Stimulated activated CD4-positive, alpha-beta T cell treated with anti-CD3 and anti-CD28 coated beads, TNF-alpha, amount 100 ng/mL, for 48 hours (primary cell): ENCODE measurements at regions not wholly inside any gene's neighbourhood (a gene's known extent, or its start where the extent isn't known, plus 50 kb on each side); places are given as distances from the start of the nearest gene placed in this dataset.

ENCODE experiments used
- DNase-seq, 3 donors: peaks; one replicate each; pipeline ENCODE4 v3.0.0-alpha.2; 2020; ENCODE audit warnings: low read depth in 3 of 3

GRCh38 chr6:56347526-56347925 is 100.1 kb upstream of the COL21A1 start:
- no peak for DNase-seq

GRCh38 chr6:56346958-56347357 is 99.6 kb upstream of the COL21A1 start:
- DNase-seq = no peak

GRCh38 chr6:56345376-56345995 is 98.1 kb upstream of the COL21A1 start:
- no peak for DNase-seq

- no peak for DNase-seq
Observed at GRCh38 chr6:56343295-56343694, 95.9 kb upstream of the COL21A1 start.

GRCh38 chr6:56339524-56339923 is 92.1 kb upstream of the COL21A1 start:
- DNase-seq = no peak

GRCh38 chr6:56335726-56336125 is 88.3 kb upstream of the COL21A1 start:
- no peak for DNase-seq

GRCh38 chr6:56334937-56335336 is 87.6 kb upstream of the COL21A1 start:
- no peak for DNase-seq

- no peak for DNase-seq
Observed at GRCh38 chr6:56329271-56330050, 82.1 kb upstream of the COL21A1 start.

- no peak for DNase-seq
Observed at GRCh38 chr6:56328728-56329090, 81.3 kb upstream of the COL21A1 start.

- no peak for DNase-seq
Observed at GRCh38 chr6:56327946-56328727, 80.8 kb upstream of the COL21A1 start.

GRCh38 chr6:56324396-56324795 is 77.0 kb upstream of the COL21A1 start:
- DNase-seq = no peak

- DNase-seq = no peak
Observed at GRCh38 chr6:56318851-56319250, 71.5 kb upstream of the COL21A1 start.

- DNase-seq = peak in 1 of 3 donors; percentile 8
Observed at GRCh38 chr6:56314683-56315523, 67.5 kb upstream of the COL21A1 start.

GRCh38 chr6:56311533-56312448 is 64.4 kb upstream of the COL21A1 start:
- no peak for DNase-seq

- DNase-seq = no peak
Observed at GRCh38 chr6:56311061-56311460, 63.7 kb upstream of the COL21A1 start.

- no peak for DNase-seq
Observed at GRCh38 chr6:56310241-56310640, 62.9 kb upstream of the COL21A1 start.

GRCh38 chr6:56299916-56300315 is 52.5 kb upstream of the COL21A1 start:
- DNase-seq = no peak

- no peak for DNase-seq
Observed at GRCh38 chr6:56297022-56297989, 49.9 kb upstream of the COL21A1 start.
